ENCODE measurements at regions not wholly inside any gene's neighbourhood (a gene's known extent, or its start where the extent isn't known, plus 50 kb on each side); places are given as distances from the start of the nearest gene placed in this dataset.

DNA sequence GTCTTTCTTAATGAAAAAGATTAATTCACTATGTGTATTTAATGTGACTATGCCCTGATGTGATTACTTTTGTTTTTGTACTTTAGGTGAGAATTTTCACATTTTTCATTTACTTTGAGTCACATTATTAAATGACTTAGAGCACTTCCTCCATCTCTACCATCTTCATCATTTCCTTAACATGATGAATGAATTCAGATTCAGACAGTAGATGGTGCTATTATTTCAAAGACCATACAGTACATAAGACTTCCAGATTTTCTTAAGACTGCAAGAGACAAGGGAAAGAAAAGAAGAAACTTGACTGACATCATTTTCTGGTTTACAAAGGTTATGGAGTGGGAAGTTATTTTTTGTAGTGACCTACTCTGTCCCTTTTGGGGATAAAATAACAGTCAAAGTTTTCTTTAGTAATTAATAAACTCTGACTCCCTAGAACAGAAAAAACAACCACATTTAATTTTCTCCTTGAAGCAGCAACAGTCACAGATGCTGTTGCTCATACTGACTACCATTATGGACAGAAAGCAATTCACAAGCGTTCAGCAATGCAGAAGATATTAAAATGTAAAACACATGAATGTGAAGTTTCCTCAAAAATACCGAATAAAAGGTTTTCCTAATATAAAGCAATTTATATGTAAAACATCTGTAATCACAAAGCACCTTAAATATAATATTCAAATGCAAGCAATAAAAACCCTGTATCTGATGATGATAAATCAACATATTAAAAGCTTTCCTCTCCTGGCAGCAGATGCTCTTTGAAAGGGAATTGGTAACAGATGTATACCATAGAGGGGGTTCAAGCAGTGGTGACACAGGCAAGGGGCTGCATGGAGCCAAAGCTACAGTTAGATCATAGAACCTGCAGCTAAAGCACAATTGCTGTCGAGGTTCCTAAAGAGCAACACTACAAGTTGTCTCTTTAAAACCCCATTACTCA lies 1010.9 kb upstream of the NXPH2 start:
- Histone ChIP-seq H3K4me3 (no peak overlapping the region), H3K27ac (no peak overlapping the region), H3K4me1 (no peaks in the 10 kb centered on the region), H3K36me3 (no peaks in the 10 kb centered on the region), H3K9me3 (no peaks in the 10 kb centered on the region), H3K27me3 (no peaks in the 10 kb centered on the region)
- WGBS, 2 donors (ENCODE audit: low coverage in 1 of 2): 41 to 45% methylated on average over 3 of the region's 3 CpGs
- ATAC-seq: no peak
- TF ChIP-seq POLR2AphosphoS5 (IDR thresholded peaks at IDR 0.05): no peak
- no peak for TF ChIP-seq EP300 (IDR thresholded peaks at IDR 0.05)
- TF ChIP-seq, protein P1, sequence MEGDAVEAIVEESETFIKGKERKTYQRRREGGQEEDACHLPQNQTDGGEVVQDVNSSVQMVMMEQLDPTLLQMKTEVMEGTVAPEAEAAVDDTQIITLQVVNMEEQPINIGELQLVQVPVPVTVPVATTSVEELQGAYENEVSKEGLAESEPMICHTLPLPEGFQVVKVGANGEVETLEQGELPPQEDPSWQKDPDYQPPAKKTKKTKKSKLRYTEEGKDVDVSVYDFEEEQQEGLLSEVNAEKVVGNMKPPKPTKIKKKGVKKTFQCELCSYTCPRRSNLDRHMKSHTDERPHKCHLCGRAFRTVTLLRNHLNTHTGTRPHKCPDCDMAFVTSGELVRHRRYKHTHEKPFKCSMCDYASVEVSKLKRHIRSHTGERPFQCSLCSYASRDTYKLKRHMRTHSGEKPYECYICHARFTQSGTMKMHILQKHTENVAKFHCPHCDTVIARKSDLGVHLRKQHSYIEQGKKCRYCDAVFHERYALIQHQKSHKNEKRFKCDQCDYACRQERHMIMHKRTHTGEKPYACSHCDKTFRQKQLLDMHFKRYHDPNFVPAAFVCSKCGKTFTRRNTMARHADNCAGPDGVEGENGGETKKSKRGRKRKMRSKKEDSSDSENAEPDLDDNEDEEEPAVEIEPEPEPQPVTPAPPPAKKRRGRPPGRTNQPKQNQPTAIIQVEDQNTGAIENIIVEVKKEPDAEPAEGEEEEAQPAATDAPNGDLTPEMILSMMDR (IDR thresholded peaks at IDR 0.05): no peak
- TF ChIP-seq POLR2A (IDR thresholded peaks at IDR 0.05): no peak

DNA sequence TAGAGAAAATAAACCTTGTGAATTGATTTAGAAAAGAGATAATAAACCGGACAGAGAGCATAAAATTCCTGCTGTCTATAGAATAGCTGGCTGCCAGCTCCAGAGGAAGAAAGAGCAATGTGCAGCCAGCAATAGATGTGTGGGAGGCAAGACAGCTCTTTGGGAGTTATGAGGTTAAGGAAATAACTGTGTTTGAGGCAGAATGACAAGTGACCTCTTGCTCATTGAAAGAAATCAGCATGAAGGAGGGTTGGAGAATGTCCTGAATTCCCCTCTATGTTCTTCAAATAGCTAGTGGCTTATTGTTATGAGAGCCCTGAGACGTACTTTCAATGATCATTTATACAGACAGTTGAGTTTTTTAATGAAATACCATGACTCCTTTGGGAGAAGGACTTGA lies 1009.9 kb upstream of the NXPH2 start:
- H3K4me3 ChIP-seq: no peak overlapping the region
- no peak overlapping the region for H3K27ac ChIP-seq
- H3K27me3 ChIP-seq: no peaks in the 10 kb centered on the region
- H3K9me3 ChIP-seq: no peaks in the 10 kb centered on the region
- ATAC-seq: no peak
- WGBS, 2 donors (ENCODE audit: low coverage in 1 of 2): 24 to 34% methylated on average over 2 of the region's 2 CpGs
- no peak for TF ChIP-seq EP300 (IDR thresholded peaks at IDR 0.05)
- TF ChIP-seq, protein P1 (IDR thresholded peaks at IDR 0.05): no peak
- TF ChIP-seq POLR2AphosphoS5 (IDR thresholded peaks at IDR 0.05): no peak
- TF ChIP-seq POLR2A (IDR thresholded peaks at IDR 0.05): no peak
- H3K36me3 ChIP-seq: no peaks in the 10 kb centered on the region
- no peaks in the 10 kb centered on the region for H3K4me1 ChIP-seq

DNA sequence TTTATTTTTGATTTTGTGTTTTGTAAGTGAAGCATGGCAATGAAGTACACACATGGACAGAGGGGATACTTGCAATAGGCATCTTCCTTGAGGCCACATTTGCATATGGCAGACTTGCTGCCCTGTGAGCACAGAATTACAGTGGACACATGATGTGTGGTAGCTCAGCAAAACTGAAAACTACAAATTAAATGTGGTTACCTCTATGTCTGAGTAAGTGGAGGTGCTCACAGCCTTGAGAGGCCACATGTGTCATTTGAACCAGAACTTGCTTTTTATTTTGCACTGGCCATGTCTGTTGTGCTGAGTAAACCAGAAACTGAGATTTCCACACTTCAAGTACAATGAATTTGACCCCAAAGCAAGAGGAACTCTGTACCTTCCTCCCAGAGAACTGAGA lies 998.5 kb upstream of the NXPH2 start:
- no peak for ATAC-seq
- TF ChIP-seq POLR2AphosphoS5 (IDR thresholded peaks at IDR 0.05) (no peak), EP300 (IDR thresholded peaks at IDR 0.05) (no peak), POLR2A (IDR thresholded peaks at IDR 0.05) (no peak)
- TF ChIP-seq, protein P1 (IDR thresholded peaks at IDR 0.05): no peak
- no peaks in the 10 kb centered on the region for H3K9me3 ChIP-seq
- H3K4me1 ChIP-seq: no peaks in the 10 kb centered on the region
- H3K4me3 ChIP-seq: no peak overlapping the region
- no peaks in the 10 kb centered on the region for H3K27me3 ChIP-seq
- no peaks in the 10 kb centered on the region for H3K36me3 ChIP-seq
- H3K27ac ChIP-seq: no peak overlapping the region

DNA sequence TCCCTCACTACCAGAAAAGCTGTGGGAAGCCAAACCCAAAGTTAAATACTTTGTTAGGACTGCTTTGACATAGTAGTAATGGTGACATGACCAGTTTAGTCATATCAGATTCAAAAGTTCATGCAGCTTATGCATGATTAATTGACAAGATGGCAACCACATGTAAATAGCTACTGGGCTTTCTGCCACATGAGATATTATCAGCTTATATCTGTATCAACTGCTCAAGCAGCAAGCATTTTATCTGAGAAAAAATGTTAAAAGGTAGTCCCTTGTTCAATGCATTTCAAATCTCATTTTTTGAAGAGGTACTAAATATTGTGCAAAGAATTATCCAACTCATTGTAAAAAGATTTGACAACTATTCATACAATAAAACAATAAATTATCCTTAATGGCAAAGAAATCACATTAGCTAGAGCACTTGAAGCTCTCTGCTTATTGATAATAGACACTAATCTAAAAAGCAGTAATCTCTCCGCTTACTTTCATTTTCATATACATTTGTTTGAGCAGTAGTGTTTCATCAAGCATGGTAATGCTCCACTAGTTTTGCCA lies 993.6 kb upstream of the NXPH2 start:
- TF ChIP-seq POLR2A (IDR thresholded peaks at IDR 0.05) (no peak), EP300 (IDR thresholded peaks at IDR 0.05) (no peak), POLR2AphosphoS5 (IDR thresholded peaks at IDR 0.05) (no peak)
- TF ChIP-seq, protein P1 (IDR thresholded peaks at IDR 0.05): no peak
- Histone ChIP-seq H3K36me3 (no peaks in the 10 kb centered on the region), H3K27me3 (no peaks in the 10 kb centered on the region), H3K27ac (no peak overlapping the region), H3K9me3 (no peaks in the 10 kb centered on the region), H3K4me1 (no peaks in the 10 kb centered on the region), H3K4me3 (no peak overlapping the region)
- no peak for ATAC-seq
- WGBS, 2 donors (ENCODE audit: low coverage in 1 of 2): 64 to 67% methylated on average over 1 of the region's 1 CpG

DNA sequence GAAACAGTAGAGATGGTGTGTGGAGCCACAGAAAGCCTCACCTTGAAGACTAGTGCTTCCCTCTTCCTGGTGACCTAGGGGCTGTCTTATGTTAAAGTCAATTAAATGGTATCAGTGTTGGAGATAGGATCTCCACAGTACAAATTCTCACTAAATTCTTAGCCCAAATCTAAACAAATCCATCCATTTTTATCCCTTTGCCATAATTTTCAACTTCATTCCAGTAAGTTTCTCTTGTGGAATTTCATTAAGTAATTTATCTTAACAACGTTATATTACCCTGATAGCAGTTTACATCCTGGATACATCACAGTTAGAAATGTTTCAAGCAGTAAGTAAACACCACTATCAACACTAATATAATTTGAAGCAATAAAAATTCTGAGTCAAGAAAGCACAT lies 989.4 kb upstream of the NXPH2 start:
- no peak overlapping the region for H3K4me3 ChIP-seq
- TF ChIP-seq POLR2AphosphoS5 (IDR thresholded peaks at IDR 0.05): no peak
- TF ChIP-seq EP300 (IDR thresholded peaks at IDR 0.05): no peak
- TF ChIP-seq, protein P1 (IDR thresholded peaks at IDR 0.05): no peak
- TF ChIP-seq POLR2A (IDR thresholded peaks at IDR 0.05): no peak
- WGBS, 2 donors (ENCODE audit: low coverage in 1 of 2): 33% methylated on average over 1 of the region's 1 CpG; no CpG with 5 or more reads in 1 of the 2 donors
- H3K9me3 ChIP-seq: no peaks in the 10 kb centered on the region
- H3K27me3 ChIP-seq: no peaks in the 10 kb centered on the region
- no peak overlapping the region for H3K27ac ChIP-seq
- no peaks in the 10 kb centered on the region for H3K36me3 ChIP-seq
- H3K4me1 ChIP-seq: no peaks in the 10 kb centered on the region
- ATAC-seq: no peak

Measured in gastroesophageal sphincter (tissue), 4 donors.